HFF-Myc (cell line): ENCODE measurements at regions not wholly inside any gene's neighbourhood (a gene's known extent, or its start where the extent isn't known, plus 50 kb on each side); places are given as distances from the start of the nearest gene placed in this dataset.
A peak's percentile ranks its signal among the peaks of the same experiment; 100 is the strongest.
"Not testable (repeated sequence)": the region's sequence is repeated elsewhere in the genome, so short reads cannot be mapped to it uniquely, and the experiment has no call there.

Experiments
- DNase-seq: peaks from one replicate; pipeline ENCODE4 v3.0.0-alpha.2; 2011; ENCODE audit warnings: low read depth; ENCODE audit errors: extremely low read depth
- H3K4me3 ChIP-seq: replicated peaks from 2 replicates; pipeline ENCODE4 v1.5.1; 2011; ENCODE audit warnings: low read depth, mild to moderate bottlenecking, control low read depth, low read length
- TF ChIP-seq, protein P1 (sequence below): IDR thresholded peaks from 2 replicates; pipeline ENCODE4 v1.5.1; 2012; ENCODE audit warnings: mild to moderate bottlenecking, low read depth, low read length, control low read depth; ENCODE audit errors: missing control alignments

DNA sequence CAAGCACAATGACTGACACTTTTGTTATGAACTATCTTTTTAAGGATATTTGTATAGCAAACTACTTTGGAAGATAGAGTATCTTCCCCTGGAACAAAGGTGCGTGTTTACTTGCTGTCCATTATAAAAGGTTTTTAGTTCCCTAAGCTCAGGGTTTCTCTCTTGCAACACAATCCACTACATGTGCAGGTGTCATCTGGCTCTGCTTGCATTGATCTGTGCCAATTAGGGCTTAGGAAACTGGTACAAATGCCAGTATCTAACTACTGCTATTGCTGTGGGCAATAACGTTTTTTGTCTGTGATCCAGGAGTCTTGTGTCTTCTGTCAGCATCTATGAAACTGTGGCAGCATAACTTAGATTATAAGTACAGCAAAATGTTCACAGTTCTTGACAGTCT lies 68.3 kb upstream of the ABCD3 start:
- TF ChIP-seq, protein P1, sequence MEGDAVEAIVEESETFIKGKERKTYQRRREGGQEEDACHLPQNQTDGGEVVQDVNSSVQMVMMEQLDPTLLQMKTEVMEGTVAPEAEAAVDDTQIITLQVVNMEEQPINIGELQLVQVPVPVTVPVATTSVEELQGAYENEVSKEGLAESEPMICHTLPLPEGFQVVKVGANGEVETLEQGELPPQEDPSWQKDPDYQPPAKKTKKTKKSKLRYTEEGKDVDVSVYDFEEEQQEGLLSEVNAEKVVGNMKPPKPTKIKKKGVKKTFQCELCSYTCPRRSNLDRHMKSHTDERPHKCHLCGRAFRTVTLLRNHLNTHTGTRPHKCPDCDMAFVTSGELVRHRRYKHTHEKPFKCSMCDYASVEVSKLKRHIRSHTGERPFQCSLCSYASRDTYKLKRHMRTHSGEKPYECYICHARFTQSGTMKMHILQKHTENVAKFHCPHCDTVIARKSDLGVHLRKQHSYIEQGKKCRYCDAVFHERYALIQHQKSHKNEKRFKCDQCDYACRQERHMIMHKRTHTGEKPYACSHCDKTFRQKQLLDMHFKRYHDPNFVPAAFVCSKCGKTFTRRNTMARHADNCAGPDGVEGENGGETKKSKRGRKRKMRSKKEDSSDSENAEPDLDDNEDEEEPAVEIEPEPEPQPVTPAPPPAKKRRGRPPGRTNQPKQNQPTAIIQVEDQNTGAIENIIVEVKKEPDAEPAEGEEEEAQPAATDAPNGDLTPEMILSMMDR, result no peak
- H3K4me3 ChIP-seq, result no peak overlapping the region
- no peak for DNase-seq

- H3K4me3 ChIP-seq, DNase-seq: not testable (repeated sequence)
Measured at GRCh38 chr1:94348386-94348785, 69.8 kb upstream of the ABCD3 start.

GRCh38 chr1:94345148-94345721 lies 73.0 kb upstream of the ABCD3 start:
- no peak for DNase-seq
- H3K4me3 ChIP-seq, result no peak overlapping the region
- TF ChIP-seq, protein P1, result no peak

DNA sequence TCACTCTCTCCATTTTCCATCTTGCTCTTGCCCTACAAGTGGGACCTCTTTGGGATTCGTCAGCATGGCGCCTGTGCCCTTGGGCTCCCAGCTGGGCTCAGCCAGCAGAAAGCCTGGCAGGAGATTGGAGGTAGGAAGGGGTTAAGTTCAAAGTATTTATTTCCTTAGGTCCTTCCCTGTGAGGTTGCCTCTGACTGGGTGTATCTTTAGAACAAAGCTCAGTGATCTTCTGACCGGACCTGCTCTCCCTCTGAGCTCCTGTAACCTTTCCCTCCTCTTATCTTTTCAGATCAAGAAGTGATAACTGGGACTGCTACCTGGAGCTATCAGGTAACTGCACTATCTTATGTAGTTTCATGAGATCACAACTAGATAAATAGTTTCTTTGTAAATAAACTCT lies 75.8 kb upstream of the ABCD3 start:
- no peak overlapping the region for H3K4me3 ChIP-seq
- DNase-seq, result no peak
- TF ChIP-seq, protein P1, result no peak

GRCh38 chr1:94339206-94339927 lies 78.8 kb upstream of the ABCD3 start:
- no peak for DNase-seq
- TF ChIP-seq, protein P1, result no peak
- H3K4me3 ChIP-seq, result no peak overlapping the region

DNA sequence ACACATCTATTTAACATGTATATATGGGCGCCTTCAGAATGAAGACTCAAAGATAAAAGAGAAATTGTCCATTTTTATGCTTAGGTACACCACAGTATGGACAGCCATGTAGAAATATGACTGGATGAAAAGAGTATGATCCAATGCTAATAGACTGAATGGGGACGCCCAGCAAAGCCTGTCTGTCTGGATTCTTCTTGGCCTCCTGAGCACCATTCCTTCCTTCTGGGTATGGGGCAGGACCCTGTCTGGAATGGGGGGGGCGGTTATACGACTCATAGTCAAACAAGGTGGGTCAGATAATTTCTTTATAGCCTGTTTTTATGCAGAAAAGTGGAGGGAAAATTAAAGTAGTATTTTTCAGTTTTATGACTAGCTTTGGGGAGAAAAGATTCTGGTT lies 81.2 kb upstream of the ABCD3 start:
- DNase-seq, result no peak
- TF ChIP-seq, protein P1, result no peak
- no peak overlapping the region for H3K4me3 ChIP-seq

DNA sequence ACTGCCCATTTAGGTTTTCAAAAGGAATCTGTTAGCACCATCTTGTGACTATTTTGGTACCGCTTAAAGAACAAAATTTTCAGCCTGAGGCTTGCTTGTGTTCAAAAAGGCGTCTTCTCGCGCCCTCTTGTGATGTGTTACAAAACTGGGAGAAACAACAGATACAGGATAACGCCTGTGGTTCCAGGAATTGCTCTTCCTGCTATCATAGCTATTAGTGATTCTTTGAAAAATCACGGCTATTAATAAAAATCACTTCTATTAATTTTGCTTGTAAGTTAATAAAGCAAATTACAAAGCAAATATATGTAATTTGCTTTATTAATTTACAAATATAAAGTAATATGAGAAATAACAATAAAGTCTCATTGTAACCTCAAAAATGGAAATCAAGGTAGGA lies 82.2 kb upstream of the ABCD3 start:
- no peak overlapping the region for H3K4me3 ChIP-seq
- DNase-seq, result peak; percentile 87
- TF ChIP-seq, protein P1, result peak; percentile 82
